NCI-H2081 treated with DMSO at 0.1 percent for 48 hours (cell line): ENCODE measurements at regions not wholly inside any gene's neighbourhood (a gene's known extent, or its start where the extent isn't known, plus 50 kb on each side); places are given as distances from the start of the nearest gene placed in this dataset.

Source experiments
- DNase-seq: peaks from one replicate; lab custom pipeline; 2025; lab: John Stamatoyannopoulos, UW

DNA sequence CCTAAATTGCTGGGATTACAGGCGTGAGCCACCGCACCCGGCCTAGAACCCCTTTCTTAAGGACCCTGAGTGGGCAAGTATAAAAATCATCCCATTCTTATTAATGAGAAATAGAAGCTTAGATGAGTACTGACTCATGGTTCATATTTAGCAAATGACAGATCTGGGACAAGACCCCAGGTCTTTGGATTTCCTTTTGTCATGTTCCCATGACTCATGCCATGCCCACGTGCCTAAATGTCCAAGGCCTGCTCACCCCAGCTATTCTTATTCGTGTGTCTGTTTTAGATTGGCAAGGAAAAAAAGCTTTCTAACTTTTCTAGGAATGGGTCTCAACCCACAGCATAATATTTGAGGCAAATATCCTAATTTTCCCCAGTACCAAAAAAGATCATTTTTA lies 57.7 kb upstream of the RPS23 start:
- no peak for DNase-seq

DNA sequence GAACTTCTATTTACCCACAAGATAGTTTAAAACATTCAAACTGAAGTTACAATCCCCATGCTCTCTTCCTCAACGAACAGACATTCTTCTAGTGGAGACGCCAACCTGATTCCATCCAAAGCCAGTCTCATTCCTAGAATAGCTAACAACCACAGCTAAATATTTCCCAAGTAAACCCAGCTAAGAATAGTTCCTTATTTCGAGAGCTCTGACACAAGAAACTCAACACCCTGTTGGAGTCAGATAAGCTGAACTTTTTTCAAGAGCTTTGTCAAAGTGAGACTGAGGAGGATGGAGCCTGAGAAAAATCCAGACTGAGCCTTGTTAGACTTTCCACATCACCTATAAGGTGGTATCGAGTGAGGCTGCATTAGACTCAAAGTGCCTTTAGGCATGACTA lies 56.7 kb upstream of the RPS23 start:
- no peak for DNase-seq

DNA sequence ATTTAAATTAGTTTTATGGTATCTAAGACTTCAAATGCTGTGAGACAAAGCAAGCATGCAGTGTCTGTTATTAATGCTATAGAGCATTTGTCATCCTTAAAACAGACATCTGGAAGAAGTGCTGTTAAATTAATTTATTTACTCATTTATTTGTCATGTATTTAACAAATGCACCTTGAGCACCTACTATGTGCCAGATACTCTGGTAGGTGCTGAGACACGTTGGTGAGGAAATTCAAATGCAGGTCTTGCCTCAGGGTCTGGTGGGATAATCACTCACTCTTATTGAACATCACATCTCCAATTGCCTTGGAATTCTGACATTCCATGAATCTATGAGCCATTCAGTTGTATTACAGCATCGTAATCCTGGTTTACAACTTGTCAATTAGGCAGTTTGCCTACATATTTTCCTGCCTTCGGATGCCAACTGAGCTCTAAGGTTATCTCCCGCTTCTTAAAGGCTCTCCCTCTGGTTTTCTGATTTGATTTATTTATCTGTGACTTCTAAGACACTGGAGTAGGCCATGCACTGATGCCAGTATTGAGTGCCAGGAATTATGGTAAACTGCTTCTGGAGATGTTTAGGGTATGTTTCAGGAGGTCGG lies 56.0 kb upstream of the RPS23 start:
- DNase-seq, result no peak

DNA sequence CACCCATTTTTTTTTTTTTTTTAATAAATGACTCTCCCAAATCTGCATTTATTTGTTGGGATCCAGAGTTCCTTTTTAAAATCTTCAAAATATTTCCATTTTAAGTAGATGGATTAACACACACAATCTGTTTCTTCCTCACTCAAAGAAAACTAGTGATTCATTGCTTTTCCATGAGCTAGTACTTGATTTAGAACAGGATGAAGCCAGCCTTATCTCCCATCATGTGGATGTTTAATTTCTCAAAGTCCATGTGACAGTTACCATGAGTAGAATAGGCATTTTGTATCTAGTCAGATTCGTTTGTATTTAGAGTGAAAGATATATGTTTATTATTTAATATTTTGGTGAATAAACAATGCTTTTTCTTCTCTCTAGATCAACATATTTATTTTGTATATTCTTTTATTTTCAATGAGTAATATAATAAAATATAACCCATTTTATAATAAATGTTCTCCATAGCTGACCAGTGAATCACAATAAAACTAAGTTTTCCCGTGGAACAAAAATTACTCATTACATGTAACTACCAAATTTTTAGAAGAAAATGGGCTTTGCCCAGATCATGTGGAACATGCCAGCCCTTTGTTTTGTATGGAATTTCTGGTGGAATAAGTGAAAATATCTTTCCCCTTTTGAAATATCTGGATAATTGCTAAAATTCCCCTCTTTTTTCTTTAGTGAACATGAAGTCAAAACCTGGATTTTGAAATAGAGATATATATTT lies 54.9 kb upstream of the RPS23 start:
- DNase-seq, result no peak

DNA sequence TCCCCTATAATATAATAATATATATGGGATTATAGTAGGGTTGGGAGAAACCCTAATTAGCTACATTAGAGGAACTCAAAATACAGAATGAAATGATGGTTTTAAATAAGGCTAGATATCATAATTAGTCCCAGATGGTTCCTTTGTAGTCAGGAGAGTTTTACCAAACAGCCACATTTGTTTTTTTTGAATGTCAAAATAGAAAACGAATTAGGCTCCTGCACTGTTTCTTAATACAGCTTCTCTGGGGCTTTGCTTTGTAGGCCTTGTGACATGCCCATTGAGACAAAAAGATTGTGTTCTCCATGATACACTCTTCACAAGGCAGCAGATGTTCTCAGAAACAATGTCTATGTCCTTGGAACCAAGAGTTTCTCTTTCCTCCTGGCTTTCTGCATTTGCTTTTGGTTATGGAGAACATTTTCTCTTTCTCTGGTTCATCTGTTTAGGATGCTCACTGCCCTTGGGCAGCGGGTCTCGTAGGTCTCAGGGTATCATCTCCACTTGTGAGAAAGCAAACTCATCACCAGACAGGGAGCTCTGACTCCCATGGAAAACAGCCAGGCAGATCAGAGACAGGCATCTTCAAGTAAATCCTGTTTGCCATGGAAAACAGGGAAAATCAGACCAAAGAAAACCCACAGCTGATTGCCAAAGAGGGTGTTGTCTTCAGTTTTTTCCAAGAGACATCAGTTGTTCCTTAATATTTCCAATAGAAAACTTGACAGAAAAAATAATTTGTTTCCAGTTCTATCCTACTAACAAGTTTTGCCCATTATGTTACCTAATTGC lies 54.1 kb upstream of the RPS23 start:
- no peak for DNase-seq

DNA sequence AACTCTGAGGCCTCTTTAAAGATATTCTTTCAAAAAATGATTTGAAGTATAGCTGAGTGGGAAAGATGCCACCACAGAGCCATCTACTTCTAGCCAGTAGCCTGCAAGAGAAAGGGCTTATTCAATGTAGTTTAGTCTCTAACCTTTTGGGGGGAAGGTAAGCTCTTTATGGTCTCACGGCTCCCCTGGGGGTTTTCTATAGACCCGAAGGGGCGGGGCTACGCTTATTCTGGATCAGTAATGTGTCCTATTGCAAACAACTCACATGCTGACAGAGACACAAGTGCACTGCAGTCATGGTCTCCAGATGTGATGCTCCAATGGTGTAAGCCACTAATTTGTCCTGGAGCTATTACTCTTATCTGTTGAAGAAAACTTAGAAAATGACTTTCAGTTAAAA lies 53.4 kb upstream of the RPS23 start:
- no peak for DNase-seq

DNA sequence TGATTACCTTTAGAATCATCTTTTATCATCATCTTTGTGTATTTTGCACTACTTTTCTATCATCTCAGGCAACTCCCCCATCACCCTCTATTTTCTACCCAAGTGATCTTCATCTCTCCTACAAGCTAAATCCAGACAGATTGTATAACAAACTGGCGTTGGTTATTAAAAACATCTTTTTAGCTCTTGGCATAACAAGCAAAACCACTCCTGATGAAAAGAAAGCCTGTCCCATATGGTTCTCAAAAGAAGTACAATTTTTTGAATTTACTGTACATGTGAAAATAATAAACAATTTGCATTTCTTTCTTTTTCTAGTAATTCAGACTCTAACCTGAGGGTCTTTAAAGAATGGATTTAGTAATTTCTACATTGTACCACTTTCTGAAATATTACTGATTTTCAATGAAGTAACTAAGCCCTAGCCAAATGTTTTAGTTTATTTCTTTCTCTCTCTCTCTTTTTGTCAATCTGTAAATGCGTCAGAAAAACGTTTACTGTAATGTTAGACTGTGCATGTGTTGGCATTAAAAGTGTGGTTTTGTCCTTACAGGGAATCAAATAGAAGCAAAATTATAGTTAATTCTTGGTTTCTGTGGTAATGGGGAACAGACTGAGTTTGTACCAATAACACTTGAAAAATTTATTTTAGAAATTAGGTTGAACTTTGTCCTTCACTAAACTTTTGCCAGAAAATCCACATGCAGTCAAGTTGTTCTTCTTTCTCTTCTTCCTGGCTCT lies 52.5 kb upstream of the RPS23 start:
- no peak for DNase-seq

DNA sequence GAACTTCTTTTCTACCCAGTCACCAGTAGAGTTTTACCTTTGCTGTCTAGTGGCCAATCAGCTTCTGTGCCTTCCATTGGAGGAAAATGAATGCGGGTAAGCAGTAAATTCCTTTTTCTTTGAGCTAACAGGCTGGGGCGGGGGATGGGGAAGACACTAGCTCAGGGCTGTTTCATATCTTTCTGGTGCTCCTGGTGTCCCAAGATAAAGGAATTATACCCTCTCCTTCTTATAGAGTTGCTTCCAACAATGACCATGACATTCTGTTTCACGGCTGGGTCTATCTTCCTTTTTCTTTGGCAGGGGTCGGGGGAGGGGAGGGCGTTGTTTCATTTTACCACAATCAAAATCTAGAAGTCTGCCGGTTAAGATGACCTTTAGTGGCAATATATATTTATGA lies 51.2 kb upstream of the RPS23 start:
- no peak for DNase-seq
